Eye (tissue), 1 donor: ENCODE measurements at regions not wholly inside any gene's neighbourhood (a gene's known extent, or its start where the extent isn't known, plus 50 kb on each side); places are given as distances from the start of the nearest gene placed in this dataset.
A peak's percentile ranks its signal among the peaks of the same experiment; 100 is the strongest.
"Not testable (repeated sequence)": the region's sequence is repeated elsewhere in the genome, so short reads cannot be mapped to it uniquely, and the experiment has no call there.

Source experiments
- DNase-seq: peaks from one replicate; pipeline ENCODE4 v3.0.0-alpha.2; 2015

DNA sequence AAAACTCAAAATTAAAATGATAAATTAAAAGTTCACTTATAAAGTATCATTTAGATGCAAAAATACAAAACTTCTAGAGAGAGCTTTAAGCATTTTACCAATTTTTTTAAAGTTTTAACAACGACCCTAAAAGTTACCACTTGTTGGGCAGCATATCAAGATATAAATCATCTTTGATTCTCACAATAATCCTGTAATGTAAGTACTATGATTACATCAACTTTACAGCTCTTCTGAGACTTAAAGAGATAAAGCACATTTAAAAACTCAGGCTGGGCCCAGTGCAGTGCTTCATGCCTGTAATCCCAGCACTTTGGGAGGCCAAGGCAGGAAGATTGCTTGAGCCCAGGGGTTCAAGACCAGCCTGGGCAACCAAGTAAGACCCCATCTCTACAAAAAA is 202.7 kb upstream of the GPC6 start:
- no peak for DNase-seq

DNA sequence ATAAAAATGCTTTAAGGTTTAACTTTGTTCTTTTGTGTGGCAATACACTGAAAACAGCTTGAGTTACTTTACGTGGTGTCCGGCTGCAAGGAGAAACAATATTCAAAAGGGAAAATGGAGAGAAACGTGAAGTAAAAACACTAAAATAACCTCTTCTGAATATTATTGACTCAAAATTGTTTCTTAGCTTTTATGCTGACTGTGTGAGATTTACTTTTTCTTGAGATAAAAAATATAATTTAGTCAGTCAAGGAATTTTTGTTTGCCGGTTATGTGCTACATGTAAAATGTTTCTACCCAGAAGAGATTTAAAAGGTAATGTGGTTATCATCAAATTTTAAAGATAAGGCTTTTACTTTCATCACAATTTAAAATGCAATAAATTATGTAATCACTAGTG is 200.6 kb upstream of the GPC6 start:
- no peak for DNase-seq

DNA sequence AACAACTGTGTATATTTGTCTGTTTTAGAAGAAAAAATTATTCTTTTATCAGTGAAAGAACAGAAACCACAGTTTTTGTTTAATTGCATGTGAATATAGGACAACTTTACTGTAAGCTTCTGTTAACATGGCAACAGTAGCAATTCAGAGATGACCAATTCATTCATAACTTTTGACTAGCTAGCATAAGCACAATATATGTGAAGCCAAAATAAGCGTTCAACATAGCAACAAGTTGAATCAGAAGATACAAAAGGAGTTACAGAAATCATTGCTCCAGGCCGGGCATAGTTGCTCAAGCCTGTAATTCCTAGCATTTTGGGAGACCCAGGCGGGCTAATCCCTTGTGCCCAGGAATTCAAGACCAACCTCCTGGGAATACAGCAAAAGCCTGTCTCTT is 197.1 kb upstream of the GPC6 start:
- DNase-seq = no peak

DNA sequence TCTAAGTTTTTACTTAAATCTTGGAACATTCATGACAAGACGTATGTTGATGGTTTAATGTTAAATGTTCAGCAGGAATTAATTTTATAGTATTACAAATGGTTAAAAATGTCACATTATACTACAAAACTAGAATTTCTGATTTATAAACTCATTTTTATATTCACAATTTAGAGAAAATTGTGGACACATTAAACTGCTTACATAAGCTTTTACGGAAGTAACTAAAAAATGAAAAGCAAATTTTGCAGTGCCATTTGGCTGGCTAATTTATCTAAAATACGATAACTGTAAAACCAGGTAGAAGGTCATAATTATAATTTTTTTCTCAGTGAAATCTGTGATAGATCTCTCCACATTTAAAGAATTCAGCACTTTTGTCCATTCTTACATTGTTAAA is 190.2 kb upstream of the GPC6 start:
- no peak for DNase-seq

- no peak for DNase-seq
Measured at GRCh38 chr13:93037780-93038179, 188.8 kb upstream of the GPC6 start.

GRCh38 chr13:93038187-93038586 is 188.4 kb upstream of the GPC6 start:
- DNase-seq = no peak

DNA sequence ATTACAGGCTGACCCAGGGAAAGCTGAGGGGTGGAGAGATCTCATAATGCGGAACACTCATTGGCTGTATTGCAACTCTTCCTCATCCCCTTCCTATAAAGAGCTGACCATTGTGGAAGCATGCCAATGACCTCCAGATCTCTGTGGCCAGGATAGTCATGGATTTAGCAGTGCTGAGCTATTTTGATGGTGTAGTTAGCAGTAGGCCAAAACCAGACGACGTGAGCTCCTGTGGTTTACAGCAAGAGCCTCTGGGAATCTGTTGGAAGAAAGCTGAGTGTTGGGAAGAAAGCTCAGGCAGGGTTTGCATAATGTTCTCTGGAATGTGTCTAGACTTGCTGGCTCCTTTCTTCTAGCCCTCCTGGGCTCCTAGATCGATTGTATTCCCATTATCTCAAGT is 187.5 kb upstream of the GPC6 start:
- DNase-seq = no peak

DNA sequence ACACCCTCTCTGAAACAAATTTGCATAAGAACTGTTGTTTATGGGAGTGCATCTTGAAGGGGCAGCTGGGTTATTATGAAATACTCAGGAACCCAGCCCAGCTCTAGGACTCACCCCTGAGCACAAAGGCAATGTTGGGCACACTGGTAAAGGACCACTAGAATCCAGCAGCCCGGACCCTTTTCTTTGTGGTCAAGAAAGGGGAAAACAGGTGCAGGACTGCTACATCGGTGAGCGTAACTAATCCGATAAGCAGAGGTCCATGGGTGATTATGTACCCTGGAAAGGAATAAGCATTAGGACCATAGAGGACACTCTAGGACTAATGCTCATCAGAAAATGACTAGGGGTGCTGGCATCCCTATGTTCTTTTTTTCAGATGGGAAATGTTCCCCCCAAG is 185.0 kb upstream of the GPC6 start:
- DNase-seq = not testable (repeated sequence)

DNA sequence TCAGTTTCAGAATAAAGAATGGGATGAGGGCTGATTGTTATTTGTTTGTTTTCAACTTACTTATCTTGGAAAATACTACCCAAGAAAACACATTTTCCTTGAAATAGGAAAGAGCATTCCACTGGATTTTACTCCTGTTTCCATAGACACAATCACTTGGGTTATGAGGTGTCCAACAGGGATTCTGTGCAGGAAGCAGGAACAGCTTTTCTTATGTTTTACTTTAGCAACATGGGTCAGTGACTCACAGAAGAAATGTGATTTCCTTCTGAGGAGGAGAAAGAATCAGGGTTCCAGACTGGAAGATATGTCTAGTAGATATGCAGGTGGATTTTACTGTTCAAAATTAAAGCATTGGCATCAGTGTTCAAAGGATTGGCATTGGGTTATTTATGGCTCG is 180.8 kb upstream of the GPC6 start:
- DNase-seq = no peak

GRCh38 chr13:93055233-93055632 is 171.4 kb upstream of the GPC6 start:
- DNase-seq = no peak

DNA sequence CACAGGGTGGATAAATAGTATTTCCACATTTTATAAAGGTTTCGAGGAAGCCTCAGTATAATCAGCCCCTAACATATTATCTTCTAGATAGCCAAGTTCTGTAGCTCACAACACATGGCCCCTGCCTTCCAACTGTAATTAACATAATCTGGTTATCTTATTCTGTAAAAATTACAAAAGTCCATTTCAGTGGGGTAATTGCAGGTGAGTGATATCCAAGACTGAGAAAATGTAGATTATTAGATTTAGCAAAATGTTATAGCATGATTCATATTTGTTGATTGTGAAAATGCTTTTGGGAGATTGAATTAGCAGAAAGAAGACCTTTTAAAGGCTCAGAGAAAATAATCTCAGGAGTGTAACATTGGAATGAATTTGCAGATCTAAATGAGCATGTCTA is 168.3 kb upstream of the GPC6 start:
- DNase-seq = no peak

DNA sequence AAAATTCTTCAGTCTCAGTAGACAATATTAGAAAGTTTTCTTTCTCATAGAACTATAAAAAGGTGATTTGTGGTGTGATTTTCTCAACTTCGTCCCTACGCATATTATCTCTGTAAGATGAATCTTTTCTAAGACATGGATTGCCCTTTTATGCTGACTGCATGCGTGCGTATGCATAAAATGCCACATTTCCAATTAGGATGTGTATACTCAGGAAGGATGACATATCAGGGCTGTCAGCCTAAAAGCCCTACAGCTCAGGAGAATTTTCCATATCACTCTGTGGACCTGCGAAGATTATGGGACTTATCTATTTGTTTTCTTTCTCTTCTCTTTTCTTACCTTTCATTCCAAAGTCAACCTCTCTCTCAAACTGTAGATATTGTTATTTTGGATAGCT is 166.5 kb upstream of the GPC6 start:
- DNase-seq = no peak

- DNase-seq = no peak
Measured at GRCh38 chr13:93066187-93066586, 160.4 kb upstream of the GPC6 start.

GRCh38 chr13:93079294-93079693 is 147.3 kb upstream of the GPC6 start:
- no peak for DNase-seq

GRCh38 chr13:93080166-93080565 is 146.4 kb upstream of the GPC6 start:
- no peak for DNase-seq

DNA sequence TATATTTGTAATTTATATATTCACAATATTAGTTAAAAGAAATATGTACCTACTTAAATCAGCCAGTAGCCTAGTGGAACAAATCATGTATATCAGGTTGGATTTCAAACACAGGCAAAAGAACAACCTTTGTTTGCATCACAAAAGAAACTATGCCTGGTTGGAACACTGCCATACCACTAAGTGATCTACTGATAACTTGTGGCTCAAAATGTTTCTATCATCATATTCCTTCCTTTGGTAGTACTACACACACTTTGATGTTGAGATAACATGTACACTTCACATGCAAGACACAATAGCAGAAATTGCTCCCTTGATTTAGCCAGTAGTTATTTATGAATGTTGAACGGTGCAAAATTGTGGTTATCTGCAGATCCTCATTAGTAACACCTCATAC is 146.0 kb upstream of the GPC6 start:
- DNase-seq = no peak

DNA sequence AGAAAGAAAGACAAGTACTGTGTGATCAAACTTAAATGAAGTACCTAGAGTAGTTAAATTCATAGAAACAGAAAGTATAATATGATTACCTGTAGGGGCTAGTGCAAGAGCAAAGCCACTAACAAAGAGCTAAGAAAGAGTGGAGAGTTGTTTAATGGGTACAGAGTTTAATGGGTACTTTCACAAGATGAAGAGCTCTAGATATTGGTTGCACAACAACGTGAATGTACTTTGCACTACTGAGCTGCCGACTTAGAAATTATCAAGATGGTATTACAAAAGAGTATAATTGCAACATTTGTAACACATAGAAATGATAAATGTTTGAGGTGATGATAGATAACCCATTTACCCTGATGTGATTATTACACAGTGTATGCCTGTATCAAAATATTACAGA is 140.3 kb upstream of the GPC6 start:
- no peak for DNase-seq

DNA sequence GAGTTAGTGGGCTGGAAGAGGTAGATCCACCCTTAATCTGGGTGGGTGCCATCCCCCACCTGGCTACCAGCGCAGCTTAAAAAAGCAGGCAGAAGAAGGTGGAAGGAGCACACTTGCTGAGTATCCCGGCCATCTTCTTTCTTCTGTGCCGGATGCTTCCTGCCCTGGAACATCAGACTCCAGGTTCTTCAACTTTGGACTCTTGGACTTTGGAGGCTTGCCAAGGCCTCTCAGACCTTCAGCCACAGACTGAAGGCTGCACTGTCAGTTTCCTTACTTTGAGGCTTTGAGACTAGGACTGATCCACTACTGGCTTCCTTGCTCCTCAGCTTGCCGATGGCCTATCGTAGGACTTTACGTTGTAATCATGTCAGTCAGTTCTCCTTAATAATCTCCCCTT is 127.6 kb upstream of the GPC6 start:
- DNase-seq = no peak

GRCh38 chr13:93101226-93101734 is 125.3 kb upstream of the GPC6 start:
- DNase-seq = no peak

- peak; percentile 82 for DNase-seq
Measured at GRCh38 chr13:93104270-93104669, 122.3 kb upstream of the GPC6 start.

GRCh38 chr13:93108111-93108601 is 118.5 kb upstream of the GPC6 start:
- no peak for DNase-seq

GRCh38 chr13:93116809-93117208 is 109.8 kb upstream of the GPC6 start:
- DNase-seq = peak; percentile 25

- no peak for DNase-seq
Measured at GRCh38 chr13:93118081-93118615, 108.5 kb upstream of the GPC6 start.

GRCh38 chr13:93140912-93141311 is 85.7 kb upstream of the GPC6 start:
- DNase-seq = no peak

GRCh38 chr13:93144031-93144430 is 82.6 kb upstream of the GPC6 start:
- no peak for DNase-seq

DNA sequence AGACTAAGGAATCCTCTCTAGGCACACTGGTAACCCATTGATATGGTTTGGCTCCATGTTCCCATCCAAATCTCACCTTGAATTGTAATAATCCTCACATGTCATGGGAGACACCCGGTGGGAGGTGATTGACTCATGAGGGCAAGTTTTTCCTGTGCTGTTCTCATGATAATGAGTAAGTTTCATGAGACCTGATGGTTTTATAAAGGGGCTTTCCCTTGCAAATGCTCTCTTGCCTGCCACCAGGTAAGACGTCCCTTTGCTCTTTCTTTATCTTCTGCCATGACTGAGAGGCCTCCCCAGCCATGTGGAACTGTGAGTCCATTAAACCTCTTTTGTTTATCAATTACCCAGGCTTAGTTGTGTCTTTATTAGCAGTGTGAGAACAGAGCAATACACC is 81.4 kb upstream of the GPC6 start:
- no peak for DNase-seq
